CD14-positive monocyte (primary cell): ENCODE measurements at regions not wholly inside any gene's neighbourhood (a gene's known extent, or its start where the extent isn't known, plus 50 kb on each side); places are given as distances from the start of the nearest gene placed in this dataset.

Source experiments
- DNase-seq, 3 donors: peaks; one replicate each; pipeline ENCODE4 v3.0.0-alpha.2; 2011 to 2022
- H2AFZ ChIP-seq: 2 replicates; pipeline ENCODE4 v1.6.0; 2012; ENCODE audit warnings: mild to moderate bottlenecking, low read depth, low read length, inconsistent platforms; ENCODE audit not compliant: insufficient read depth, poor library complexity, severe bottlenecking
- H3K27ac ChIP-seq, 2 donors: 1 replicate in 1 of 2; 2 replicates in 1 of 2; pipeline ENCODE4 v1.5.1; 2012 to 2013; ENCODE audit warnings: low read length in 2 of 2, control low read depth in 1 of 2, inconsistent platforms in 1 of 2, low read depth in 1 of 2, mild to moderate bottlenecking in 1 of 2
- H3K27me3 ChIP-seq, 2 donors: one replicate each; pipeline versions ENCODE4 v1.6.0 to v1.6.1; 2011 to 2013; ENCODE audit warnings: low read length in 2 of 2; ENCODE audit not compliant: control insufficient read depth in 2 of 2, insufficient read depth in 2 of 2
- H3K36me3 ChIP-seq, 2 donors: replicated peaks in 1 of 2; 1 replicate in 1 of 2; 2 replicates in 1 of 2; pipeline versions ENCODE4 v1.5.1 to v1.6.1; 2012 to 2013; ENCODE audit warnings: low read length in 2 of 2, control low read depth in 1 of 2, inconsistent platforms in 1 of 2, mild to moderate bottlenecking in 1 of 2; ENCODE audit not compliant: insufficient read depth in 2 of 2, control insufficient read depth in 1 of 2
- H3K4me1 ChIP-seq, 2 donors: 1 replicate in 1 of 2; 2 replicates in 1 of 2; pipeline versions ENCODE4 v1.5.1 to v1.6.1; 2012 to 2013; ENCODE audit warnings: low read length in 2 of 2, control low read depth in 1 of 2, inconsistent platforms in 1 of 2, mild to moderate bottlenecking in 1 of 2, moderate library complexity in 1 of 2; ENCODE audit not compliant: insufficient read depth in 2 of 2, control insufficient read depth in 1 of 2
- H3K4me2 ChIP-seq: replicated peaks from 2 replicates; pipeline ENCODE3; 2012; ENCODE audit warnings: low read length, moderate library complexity, mild to moderate bottlenecking; ENCODE audit not compliant: poor library complexity, severe bottlenecking; ENCODE audit errors: extremely low read depth
- H3K4me3 ChIP-seq, 3 experiments: fragments of 200-600 bp in 1 of 3; sonication (generic) in 1 of 3; replicated peaks in 1 of 3; 1 replicate in 2 of 3; 2 replicates in 1 of 3; pipeline ENCODE4 v1.5.1; 2011 to 2013; ENCODE audit warnings: low read length in 3 of 3, mild to moderate bottlenecking in 3 of 3, control low read depth in 2 of 3, low read depth in 2 of 3, inconsistent platforms in 1 of 3, moderate library complexity in 1 of 3
- H3K79me2 ChIP-seq: 2 replicates; pipeline ENCODE4 v1.6.0; 2012; ENCODE audit warnings: mild to moderate bottlenecking, control low read depth, inconsistent platforms, low read length, moderate library complexity; ENCODE audit not compliant: insufficient read depth
- H3K9ac ChIP-seq: 2 replicates; pipeline ENCODE4 v1.6.0; 2017; ENCODE audit warnings: low read length, mild to moderate bottlenecking; ENCODE audit not compliant: insufficient read depth, poor library complexity, severe bottlenecking
- H3K9me3 ChIP-seq, 2 donors: replicated peaks in 1 of 2; 1 replicate in 1 of 2; 2 replicates in 1 of 2; pipeline versions ENCODE4 v1.5.1 to v1.6.1; 2012 to 2013; ENCODE audit warnings: low read length in 2 of 2, control low read depth in 1 of 2; ENCODE audit not compliant: control insufficient read depth in 1 of 2, insufficient read depth in 1 of 2
- H4K20me1 ChIP-seq: 2 replicates; pipeline ENCODE4 v1.6.0; 2012; ENCODE audit warnings: mild to moderate bottlenecking, low read length, control low read depth, moderate library complexity; ENCODE audit not compliant: insufficient read depth
- H3K27ac Mint-ChIP-seq, 7 donors: one replicate each; pipeline ENCODE4 v1.8.0; 2020; ENCODE audit warnings: mild to moderate bottlenecking in 7 of 7, mixed read lengths in 7 of 7, moderate library complexity in 6 of 7, inconsistent platforms in 2 of 7
- H3K27me3 Mint-ChIP-seq, 3 donors: one replicate each; pipeline ENCODE4 v1.8.0; 2021 to 2022; ENCODE audit warnings: low read depth in 3 of 3, mild to moderate bottlenecking in 3 of 3, mixed read lengths in 3 of 3, moderate library complexity in 3 of 3, inconsistent platforms in 1 of 3
- H3K36me3 Mint-ChIP-seq, 2 donors: one replicate each; pipeline ENCODE4 v1.8.0; 2020; ENCODE audit warnings: mixed read lengths in 2 of 2, inconsistent platforms in 1 of 2, mild to moderate bottlenecking in 1 of 2
- H3K4me1 Mint-ChIP-seq: one replicate; pipeline ENCODE4 v1.8.0; 2020; ENCODE audit warnings: mild to moderate bottlenecking, mixed read lengths
- H3K4me3 Mint-ChIP-seq, 2 donors: one replicate each; pipeline ENCODE4 v1.8.0; 2020; ENCODE audit warnings: mild to moderate bottlenecking in 2 of 2, mixed read lengths in 2 of 2, moderate library complexity in 1 of 2
- H3K9me3 Mint-ChIP-seq, 7 donors: one replicate each; pipeline ENCODE4 v1.8.0; 2020 to 2022; ENCODE audit warnings: mixed read lengths in 7 of 7, mild to moderate bottlenecking in 6 of 7, moderate library complexity in 6 of 7, inconsistent platforms in 2 of 7
- CTCF ChIP-seq: fragments of 200-600 bp; IDR thresholded peaks from one replicate; pipeline ENCODE4 v1.8.0; 2022; ENCODE audit warnings: antibody characterized with exemption, mild to moderate bottlenecking
- WGBS: methylation state at CpG from one replicate; pipeline ENCODE4 v1.1.5; 2013; ENCODE audit warnings: missing lambda C conversion rate; ENCODE audit not compliant: insufficient coverage; 5-methylcytosine and 5-hydroxymethylcytosine counted together
- intact Hi-C, 2 donors: fragments of 100-400 bp; cut with micrococcal nuclease; formaldehyde crosslinking; loops; one replicate each; pipeline versions ENCODE4 v1.15.0 to v1.15.1; 2023

GRCh38 chr10:105579112-105579511 lies 938.0 kb downstream of the SORCS3 start:
- H3K9ac ChIP-seq: no peak overlapping the region
- Mint-ChIP-seq H3K4me3 (no peak overlapping the region), H3K36me3 (no peaks in the 10 kb centered on the region), H3K27me3 (no peaks in the 10 kb centered on the region), H3K9me3 (peaks cover 3 to 15% (median 6%) of the 10 kb centered on the region in 7 donors), H3K4me1 (no peaks in the 10 kb centered on the region), H3K27ac (no peak overlapping the region)
- no peak overlapping the region for H3K4me2 ChIP-seq
- H3K4me1 ChIP-seq: no peaks in the 10 kb centered on the region
- H4K20me1 ChIP-seq: no peaks in the 10 kb centered on the region
- no peak overlapping the region for H3K4me3 ChIP-seq
- TF ChIP-seq CTCF: no peak
- H3K36me3 ChIP-seq: no peaks in the 10 kb centered on the region
- DNase-seq: no peak
- H3K79me2 ChIP-seq: no peaks in the 10 kb centered on the region
- peaks cover 21 to 23% of the 10 kb centered on the region in 2 donors for H3K9me3 ChIP-seq
- intact Hi-C loops: no loop called here
- 92% methylated on average over 5 of the region's 5 CpGs for WGBS
- H3K27me3 ChIP-seq: no peaks in the 10 kb centered on the region
- H3K27ac ChIP-seq: no peak overlapping the region
- H2AFZ ChIP-seq: no peak overlapping the region

- H3K36me3 Mint-ChIP-seq: no peaks in the 10 kb centered on the region
- Histone ChIP-seq H3K79me2 (no peaks in the 10 kb centered on the region), H3K4me3 (no peak overlapping the region), H3K9ac (no peak overlapping the region), H3K9me3 (peaks cover 21 to 23% of the 10 kb centered on the region in 2 donors), H3K27ac (no peak overlapping the region), H3K27me3 (no peaks in the 10 kb centered on the region), H3K36me3 (no peaks in the 10 kb centered on the region), H3K4me1 (no peaks in the 10 kb centered on the region), H2AFZ (no peak overlapping the region), H3K4me2 (no peak overlapping the region), H4K20me1 (no peaks in the 10 kb centered on the region)
- H3K4me3 Mint-ChIP-seq: no peak overlapping the region
- intact Hi-C loops: no loop called here
- H3K4me1 Mint-ChIP-seq: no peaks in the 10 kb centered on the region
- no peak for DNase-seq
- no peaks in the 10 kb centered on the region for H3K27me3 Mint-ChIP-seq
- no peak for TF ChIP-seq CTCF
- peaks cover 3 to 15% (median 9%) of the 10 kb centered on the region in 7 donors for H3K9me3 Mint-ChIP-seq
- H3K27ac Mint-ChIP-seq: no peak overlapping the region
- WGBS: 75% methylated on average over 2 of the region's 4 CpGs
Measured at GRCh38 chr10:105577865-105578607, 936.9 kb downstream of the SORCS3 start.
